ENCODE measurements at regions not wholly inside any gene's neighbourhood (a gene's known extent, or its start where the extent isn't known, plus 50 kb on each side); places are given as distances from the start of the nearest gene placed in this dataset.

DNA sequence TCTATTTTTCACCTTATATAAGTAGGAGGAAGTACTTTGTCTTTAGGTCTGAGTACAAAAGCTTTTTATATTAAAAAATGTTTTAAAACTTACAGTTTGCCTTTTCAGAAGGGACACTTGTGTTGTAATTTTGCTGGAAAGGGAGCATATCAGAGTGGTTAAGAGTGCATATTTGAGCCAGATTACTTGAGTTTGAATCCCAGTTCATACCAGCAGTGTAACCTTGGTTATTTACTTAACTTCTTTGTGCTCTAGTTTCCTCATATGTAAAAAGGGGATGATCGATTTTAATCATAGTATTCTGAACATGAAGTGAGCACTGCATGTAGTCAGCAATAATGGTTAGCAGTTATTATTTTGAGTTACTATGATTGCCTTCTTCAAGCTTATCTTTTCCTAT, 78.3 kb upstream of the SLC4A4 start:
- TF ChIP-seq YY1 (IDR thresholded peaks at IDR 0.05; ENCODE audit: insufficient read depth, insufficient read length) (no peak), SUZ12 (IDR thresholded peaks at IDR 0.05; ENCODE audit: extremely low read depth, insufficient read depth, insufficient read length) (no peak)

Measured in NT2/D1 (cell line).